Caco-2 (cell line): ENCODE measurements at regions not wholly inside any gene's neighbourhood (a gene's known extent, or its start where the extent isn't known, plus 50 kb on each side); places are given as distances from the start of the nearest gene placed in this dataset.

ENCODE experiments used
- BruUV-seq: library from RNA; stranded (reverse); fragments of 400-500 nt; replicated peaks from 2 replicates; lab custom pipeline; 2021; lab: Mats Ljungman, UMichigan
- CTCF ChIA-PET: fragments of 300-600 bp; sonication (Branson Sonifier 250); formaldehyde crosslinking; loops from one replicate; lab custom pipeline; 2022; ENCODE audit warnings: antibody characterized with exemption; lab: Charles Lee
- POLR2A ChIA-PET: fragments of 300-600 bp; sonication (Branson Sonifier 250); formaldehyde crosslinking; loops from one replicate; lab custom pipeline; 2022; ENCODE audit warnings: antibody characterized with exemption; lab: Charles Lee
- DNase-seq, 2 experiments: peaks; one replicate each; pipeline versions ENCODE4 v3.0.0 to v3.0.0-alpha.2; 2020 to 2022
- H3K27me3 ChIP-seq: replicated peaks from 2 replicates; pipeline ENCODE4 v1.6.0; 2011; ENCODE audit warnings: low read length; ENCODE audit not compliant: control insufficient read depth, insufficient read depth
- H3K36me3 ChIP-seq: 2 replicates; pipeline ENCODE4 v1.5.1; 2011; ENCODE audit warnings: low read length; ENCODE audit not compliant: control insufficient read depth, insufficient read depth
- H3K4me1 ChIP-seq: fragments of 250-450 bp; sonication (Bioruptor Pico); 2 replicates; pipeline ENCODE4 v1.5.1; 2020; ENCODE audit warnings: mild to moderate bottlenecking
- H3K4me3 ChIP-seq: 2 replicates; pipeline ENCODE4 v1.5.1; 2011; ENCODE audit warnings: low read depth, mild to moderate bottlenecking, control low read depth, low read length
- H3K9me3 ChIP-seq: fragments of 250-450 bp; sonication (Bioruptor Pico); 2 replicates; pipeline ENCODE4 v1.5.1; 2020; ENCODE audit warnings: mild to moderate bottlenecking, moderate library complexity
- H3K27ac Mint-ChIP-seq: one replicate; pipeline ENCODE4 v1.8.0; 2022; ENCODE audit warnings: mixed read lengths; ENCODE audit not compliant: unreplicated experiment
- H3K27me3 Mint-ChIP-seq: one replicate; pipeline ENCODE4 v1.8.0; 2022; ENCODE audit warnings: mixed read lengths; ENCODE audit not compliant: insufficient read depth, unreplicated experiment
- H3K36me3 Mint-ChIP-seq: one replicate; pipeline ENCODE4 v1.8.0; 2022; ENCODE audit warnings: mild to moderate bottlenecking, mixed read lengths; ENCODE audit not compliant: insufficient read depth, unreplicated experiment
- H3K4me1 Mint-ChIP-seq: one replicate; pipeline ENCODE4 v1.8.0; 2022; ENCODE audit warnings: low read depth, mixed read lengths; ENCODE audit not compliant: unreplicated experiment
- H3K4me3 Mint-ChIP-seq: one replicate; pipeline ENCODE4 v1.8.0; 2022; ENCODE audit warnings: mild to moderate bottlenecking, moderate library complexity, mixed read lengths; ENCODE audit not compliant: unreplicated experiment
- H3K9me3 Mint-ChIP-seq: one replicate; pipeline ENCODE4 v1.8.0; 2022; ENCODE audit warnings: mixed read lengths; ENCODE audit not compliant: unreplicated experiment
- intact Hi-C: fragments of 100-400 bp; cut with micrococcal nuclease; formaldehyde crosslinking; loops from one replicate; pipeline ENCODE4 v1.10.0; 2022; ENCODE audit not compliant: unreplicated experiment
- TF ChIP-seq, protein P1 (sequence below), 2 experiments: fragments of 200-600 bp in 1 of 2; IDR thresholded peaks; 1 replicate in 1 of 2; 2 replicates in 1 of 2; pipeline versions ENCODE4 v1.5.1 to v1.8.0; 2011 to 2022; ENCODE audit warnings: antibody characterized with exemption in 1 of 2, control low read depth in 1 of 2, inconsistent platforms in 1 of 2, low read depth in 1 of 2, low read length in 1 of 2, mild to moderate bottlenecking in 1 of 2, moderate library complexity in 1 of 2; ENCODE audit not compliant: insufficient read depth in 1 of 2, severe bottlenecking in 1 of 2, unreplicated experiment in 1 of 2

DNA sequence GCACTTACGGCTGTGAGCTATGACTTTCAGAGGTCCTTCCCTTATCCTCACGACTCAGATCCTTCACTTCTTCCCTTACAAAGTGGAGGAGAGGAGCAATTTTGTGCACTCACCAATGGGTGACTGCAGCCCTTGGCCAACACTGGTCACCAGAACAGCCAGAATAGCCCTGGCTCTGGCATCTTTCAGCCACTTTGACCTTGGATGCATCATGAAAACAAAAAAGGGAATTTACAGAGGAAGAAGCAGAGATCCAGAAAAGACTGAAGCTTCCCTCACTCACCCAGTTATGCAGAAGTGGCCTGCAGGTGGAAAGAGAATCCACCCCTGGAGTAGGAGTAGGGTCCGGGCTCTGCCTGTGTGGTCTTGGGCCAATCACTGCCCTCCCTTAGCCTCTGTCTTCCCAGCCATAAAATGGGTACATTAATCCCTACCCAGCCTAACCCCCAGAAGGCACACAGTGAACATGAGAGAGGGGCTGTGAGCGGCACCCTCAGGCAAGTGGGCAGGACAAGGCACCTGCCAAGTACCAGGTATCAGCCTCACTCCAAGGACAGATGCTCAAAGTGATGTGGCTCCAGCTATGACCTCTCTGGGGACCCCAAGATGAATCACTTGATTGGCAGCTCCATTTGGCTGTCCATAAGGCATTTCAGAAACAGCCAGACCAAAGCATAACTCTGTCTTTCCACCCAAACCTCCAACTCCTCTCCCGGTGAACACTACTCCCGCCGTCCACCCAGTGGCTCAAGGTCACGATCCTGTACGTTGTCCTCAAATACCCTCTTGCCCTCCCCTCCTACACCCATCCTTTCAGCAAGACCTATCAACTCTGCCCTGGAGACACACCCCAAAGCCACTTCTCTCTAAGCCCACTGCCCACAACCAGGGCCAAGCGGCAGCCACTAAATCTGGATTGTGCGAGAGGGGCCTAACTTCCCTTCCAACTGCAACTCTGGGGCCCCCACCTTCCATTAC is 129.8 kb upstream of the ZMIZ1 start:
- no peaks in the 10 kb centered on the region for H3K36me3 Mint-ChIP-seq
- no peak for DNase-seq
- Histone ChIP-seq H3K4me1 (no peaks in the 10 kb centered on the region), H3K27me3 (no peaks in the 10 kb centered on the region), H3K4me3 (no peak overlapping the region), H3K9me3 (peaks cover 6% of the 10 kb centered on the region; the same call in 1 of the 2 replicates), H3K36me3 (no peaks in the 10 kb centered on the region)
- ChIA-PET CTCF (no interaction called here), POLR2A (no interaction called here)
- no peak overlapping the region for H3K4me3 Mint-ChIP-seq
- H3K4me1 Mint-ChIP-seq = no peaks in the 10 kb centered on the region
- peaks cover 3% of the 10 kb centered on the region for H3K27me3 Mint-ChIP-seq
- TF ChIP-seq, protein P1, sequence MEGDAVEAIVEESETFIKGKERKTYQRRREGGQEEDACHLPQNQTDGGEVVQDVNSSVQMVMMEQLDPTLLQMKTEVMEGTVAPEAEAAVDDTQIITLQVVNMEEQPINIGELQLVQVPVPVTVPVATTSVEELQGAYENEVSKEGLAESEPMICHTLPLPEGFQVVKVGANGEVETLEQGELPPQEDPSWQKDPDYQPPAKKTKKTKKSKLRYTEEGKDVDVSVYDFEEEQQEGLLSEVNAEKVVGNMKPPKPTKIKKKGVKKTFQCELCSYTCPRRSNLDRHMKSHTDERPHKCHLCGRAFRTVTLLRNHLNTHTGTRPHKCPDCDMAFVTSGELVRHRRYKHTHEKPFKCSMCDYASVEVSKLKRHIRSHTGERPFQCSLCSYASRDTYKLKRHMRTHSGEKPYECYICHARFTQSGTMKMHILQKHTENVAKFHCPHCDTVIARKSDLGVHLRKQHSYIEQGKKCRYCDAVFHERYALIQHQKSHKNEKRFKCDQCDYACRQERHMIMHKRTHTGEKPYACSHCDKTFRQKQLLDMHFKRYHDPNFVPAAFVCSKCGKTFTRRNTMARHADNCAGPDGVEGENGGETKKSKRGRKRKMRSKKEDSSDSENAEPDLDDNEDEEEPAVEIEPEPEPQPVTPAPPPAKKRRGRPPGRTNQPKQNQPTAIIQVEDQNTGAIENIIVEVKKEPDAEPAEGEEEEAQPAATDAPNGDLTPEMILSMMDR (IDR thresholded peaks at IDR 0.05; ENCODE audit: insufficient read depth in 1 of 2, low read depth in 1 of 2, low read length in 1 of 2, severe bottlenecking in 1 of 2, unreplicated experiment in 1 of 2) = no peak
- no peak overlapping the region for H3K27ac Mint-ChIP-seq
- H3K9me3 Mint-ChIP-seq = peaks cover 11% of the 10 kb centered on the region
- intact Hi-C loops = loop anchor here (5.0 kb wide), 1 partner anchor 33 kb away; no protein-coding TSS in a partner anchor
- no TSS peak for BruUV-seq

DNA sequence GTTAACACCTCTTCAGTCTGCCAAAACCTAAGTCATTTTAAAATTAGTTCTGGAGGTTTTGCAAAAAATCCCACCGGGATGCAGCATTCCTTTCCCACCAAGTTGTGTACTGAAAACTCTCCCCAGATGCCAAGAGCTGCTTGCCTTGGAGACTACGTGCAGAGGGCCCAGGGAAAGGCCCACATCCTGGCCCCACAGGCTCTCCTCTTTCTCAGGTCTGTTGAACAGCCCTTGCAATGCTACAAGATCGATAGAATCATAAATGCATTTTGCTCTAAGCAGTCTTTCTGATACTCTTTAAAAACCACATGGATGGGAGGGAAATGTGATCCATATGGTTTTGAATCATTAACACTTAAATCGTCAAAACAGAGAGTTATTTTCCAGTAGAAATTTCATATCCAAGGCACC is 126.7 kb upstream of the ZMIZ1 start:
- H3K4me1 Mint-ChIP-seq = no peaks in the 10 kb centered on the region
- peaks cover 3% of the 10 kb centered on the region for H3K27me3 Mint-ChIP-seq
- H3K36me3 Mint-ChIP-seq = no peaks in the 10 kb centered on the region
- H3K4me3 Mint-ChIP-seq = no peak overlapping the region
- no peak overlapping the region for H3K27ac Mint-ChIP-seq
- no TSS peak for BruUV-seq
- no peak for DNase-seq
- Histone ChIP-seq H3K9me3 (peaks cover 6% of the 10 kb centered on the region; the same call in 1 of the 2 replicates), H3K27me3 (no peaks in the 10 kb centered on the region), H3K36me3 (no peaks in the 10 kb centered on the region), H3K4me3 (no peak overlapping the region), H3K4me1 (no peaks in the 10 kb centered on the region)
- TF ChIP-seq, protein P1 (IDR thresholded peaks at IDR 0.05; ENCODE audit: insufficient read depth in 1 of 2, low read depth in 1 of 2, low read length in 1 of 2, severe bottlenecking in 1 of 2, unreplicated experiment in 1 of 2) = no peak
- peaks cover 11% of the 10 kb centered on the region for H3K9me3 Mint-ChIP-seq
- intact Hi-C loops = no loop called here
- ChIA-PET POLR2A (no interaction called here), CTCF (no interaction called here)

DNA sequence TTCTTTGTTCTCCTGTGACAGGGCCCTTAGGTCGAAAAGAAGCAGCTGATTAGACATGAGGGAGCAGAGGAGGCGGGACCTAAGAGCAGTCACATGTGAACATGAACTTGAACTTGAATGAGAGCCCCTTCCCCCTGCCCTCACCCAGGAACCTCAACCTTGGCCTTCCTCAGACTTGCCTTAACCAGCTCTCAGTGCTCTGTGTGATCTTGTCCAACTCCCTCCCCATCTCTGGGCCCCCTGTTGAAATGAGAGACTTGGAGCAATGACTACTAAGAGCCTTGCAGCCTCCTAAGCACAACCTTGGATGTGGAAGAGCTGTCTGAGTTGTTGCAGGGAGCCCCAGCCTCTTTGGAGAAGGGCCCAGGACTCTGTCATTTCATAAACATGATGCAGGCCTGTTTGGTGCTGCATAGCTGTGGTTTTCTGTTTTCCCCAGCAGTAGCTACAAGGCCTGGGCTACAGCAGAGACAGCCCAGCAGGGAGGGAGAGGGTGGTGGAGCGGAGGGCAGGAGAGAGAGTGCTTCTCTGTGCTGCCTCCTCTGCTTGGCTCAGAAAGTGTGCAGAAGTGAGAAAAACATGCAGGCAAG is 123.9 kb upstream of the ZMIZ1 start:
- Mint-ChIP-seq H3K4me3 (no peak overlapping the region), H3K4me1 (no peaks in the 10 kb centered on the region), H3K9me3 (peaks cover 11% of the 10 kb centered on the region), H3K27ac (no peak overlapping the region), H3K27me3 (peaks cover 3% of the 10 kb centered on the region), H3K36me3 (no peaks in the 10 kb centered on the region)
- TF ChIP-seq, protein P1 (IDR thresholded peaks at IDR 0.05; ENCODE audit: insufficient read depth in 1 of 2, low read depth in 1 of 2, low read length in 1 of 2, severe bottlenecking in 1 of 2, unreplicated experiment in 1 of 2) = no peak
- POLR2A ChIA-PET = no interaction called here
- no peaks in the 10 kb centered on the region for H3K27me3 ChIP-seq
- peaks cover 6% of the 10 kb centered on the region; the same call in 1 of the 2 replicates for H3K9me3 ChIP-seq
- intact Hi-C loops = no loop called here
- H3K4me3 ChIP-seq = no peak overlapping the region
- H3K4me1 ChIP-seq = no peaks in the 10 kb centered on the region
- no peak for DNase-seq
- no TSS peak for BruUV-seq
- no peaks in the 10 kb centered on the region for H3K36me3 ChIP-seq
- CTCF ChIA-PET = no interaction called here
